Kasumi-1 (cell line): ENCODE measurements at regions not wholly inside any gene's neighbourhood (a gene's known extent, or its start where the extent isn't known, plus 50 kb on each side); places are given as distances from the start of the nearest gene placed in this dataset.
"Not testable (repeated sequence)": the region's sequence is repeated elsewhere in the genome, so short reads cannot be mapped to it uniquely, and the experiment has no call there.

Experiments
- DNase-seq, 2 experiments: peaks; one replicate each; lab custom pipeline; 2025; lab: John Stamatoyannopoulos, UW

DNA sequence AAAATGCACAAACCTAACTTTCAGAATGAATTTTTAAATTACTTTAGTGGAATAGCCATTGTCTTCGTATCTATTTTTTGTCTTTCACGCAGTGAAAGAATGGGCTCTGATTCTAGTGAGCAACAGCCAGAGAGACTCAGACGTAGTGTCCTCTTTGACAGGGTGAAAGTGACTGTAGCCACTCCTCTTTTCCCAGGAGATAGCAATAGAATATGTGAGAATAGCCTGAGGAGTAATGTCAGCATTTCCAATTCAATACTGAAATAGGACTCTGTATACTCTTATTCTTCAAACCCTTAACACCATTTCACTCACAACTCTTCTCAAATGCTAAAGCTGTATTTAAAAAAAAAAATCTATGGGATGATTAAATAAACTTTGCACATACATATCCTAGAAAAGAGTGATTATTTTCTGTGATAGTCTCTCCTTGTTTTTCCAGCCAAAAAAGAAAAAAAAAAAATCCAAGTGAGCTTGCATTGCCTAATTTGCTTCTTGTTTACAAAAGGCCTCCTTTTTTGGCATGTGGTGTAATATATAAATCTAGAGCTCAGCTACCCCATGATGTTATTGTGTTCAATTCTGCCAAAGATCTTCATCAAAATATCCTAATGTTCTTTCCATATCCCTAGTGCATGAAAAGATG lies 626.1 kb upstream of the SLITRK6 start:
- no peak for DNase-seq

DNA sequence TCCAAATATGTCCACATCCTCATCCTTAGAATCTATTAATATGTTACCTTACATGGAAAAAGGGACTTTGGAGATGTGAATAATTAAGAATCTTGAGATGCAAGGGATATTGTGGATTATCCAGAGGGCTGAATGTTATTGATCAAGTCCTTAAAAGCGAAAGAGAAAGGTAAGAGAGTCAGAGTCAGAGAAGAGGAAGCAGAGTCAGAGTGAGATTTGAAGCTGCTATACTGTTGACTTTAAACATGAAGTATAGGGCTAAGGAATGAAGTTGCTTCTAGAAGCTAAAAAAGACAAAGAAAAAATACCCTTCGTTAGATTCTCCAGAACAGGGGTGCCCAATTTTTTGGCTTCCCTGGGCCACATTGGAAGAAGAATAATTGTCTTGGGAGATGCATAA lies 627.2 kb upstream of the SLITRK6 start:
- no peak for DNase-seq

GRCh38 chr13:86429756-86430155 lies 630.5 kb upstream of the SLITRK6 start:
- DNase-seq: no peak

DNA sequence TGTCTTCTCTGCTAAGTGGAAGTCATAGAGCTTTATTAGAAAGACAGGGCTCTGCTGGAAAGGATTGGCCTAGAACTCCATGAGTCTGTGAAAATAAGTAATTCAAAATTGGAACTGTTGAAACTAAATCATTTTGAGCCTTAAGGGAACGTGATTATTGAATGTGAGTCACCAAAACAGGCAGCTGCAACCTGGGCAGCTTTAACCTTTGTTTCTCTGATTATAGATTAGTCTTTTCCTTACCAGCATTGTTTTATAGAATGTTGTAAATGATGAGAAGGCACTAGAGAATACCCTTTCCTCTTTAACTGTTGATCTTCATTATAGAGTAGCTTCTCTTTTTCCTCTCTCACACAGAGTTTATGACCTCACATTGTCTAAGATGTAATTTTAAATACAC lies 638.8 kb upstream of the SLITRK6 start:
- DNase-seq: no peak

DNA sequence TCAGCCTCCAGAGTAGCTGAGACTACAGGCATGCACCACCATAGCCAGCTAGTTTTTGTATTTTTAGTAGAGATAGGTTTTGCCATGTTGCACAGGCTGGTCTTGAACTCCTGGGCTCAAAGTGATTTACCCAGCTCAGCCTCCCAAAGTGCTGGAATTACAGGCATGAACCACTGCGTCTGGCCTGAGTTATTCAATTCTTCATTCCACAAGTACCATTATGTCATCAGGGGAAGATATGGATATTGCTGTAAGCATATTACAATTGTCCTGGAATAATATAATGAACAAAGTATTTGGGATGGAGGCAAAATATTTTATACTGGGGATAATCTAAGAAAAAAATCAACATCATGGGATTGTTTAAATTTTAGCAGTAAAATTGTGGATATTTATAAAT lies 646.0 kb upstream of the SLITRK6 start:
- no peak for DNase-seq

DNA sequence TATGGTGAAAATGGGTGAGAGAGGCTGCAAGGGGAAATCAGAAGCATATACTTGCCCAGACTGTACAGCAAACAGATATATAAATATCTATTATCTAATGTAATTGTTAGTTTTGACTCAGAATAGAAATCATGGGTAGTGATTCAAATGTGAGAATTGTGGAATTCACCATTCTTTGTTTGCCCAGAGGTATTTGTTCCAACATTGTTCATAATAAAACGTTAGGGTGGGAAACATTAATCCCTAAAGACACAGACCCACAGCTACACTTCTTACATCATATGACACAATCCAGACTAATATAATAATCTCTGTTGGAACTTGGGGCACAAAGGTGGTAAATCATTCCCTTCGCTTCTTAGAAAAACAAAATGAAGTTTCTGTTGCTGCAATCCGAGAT lies 646.5 kb upstream of the SLITRK6 start:
- no peak for DNase-seq

DNA sequence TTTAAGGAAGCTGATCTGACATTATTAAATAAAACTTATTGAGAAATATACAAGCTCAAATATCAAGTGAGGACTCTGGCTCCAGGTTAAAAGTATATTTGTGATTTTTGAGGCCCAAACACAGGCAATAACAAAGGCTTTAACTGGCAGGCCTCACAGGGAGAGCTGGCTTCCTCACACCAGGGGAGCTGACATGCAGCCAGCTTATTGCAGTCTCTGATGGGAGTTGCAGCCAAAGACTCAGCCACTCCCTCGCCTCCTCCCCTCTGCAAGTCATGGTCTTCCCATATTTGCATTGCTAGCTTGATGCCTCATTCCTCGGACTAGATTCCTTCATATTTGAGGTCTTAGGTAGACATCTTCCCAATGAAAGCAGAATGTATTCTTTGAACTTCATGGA lies 647.1 kb upstream of the SLITRK6 start:
- DNase-seq: no peak

DNA sequence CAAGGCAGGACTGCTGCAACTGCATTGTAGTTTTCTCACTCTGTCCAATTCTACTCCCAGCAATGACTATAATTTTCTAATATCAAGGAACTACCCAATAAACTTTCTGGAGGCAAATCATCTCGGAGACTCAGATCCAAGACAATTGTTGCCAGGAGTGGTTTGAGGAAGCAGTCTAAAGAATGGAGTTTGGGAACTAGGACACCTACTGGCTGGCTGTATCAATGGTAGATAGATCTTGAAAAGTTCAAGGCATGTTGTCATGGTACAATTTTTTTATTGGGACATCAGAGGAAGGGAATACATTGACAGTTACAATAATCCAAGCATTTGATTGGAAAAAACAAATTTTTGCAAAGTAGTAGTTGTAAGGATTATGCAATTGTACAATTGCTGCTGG lies 648.3 kb upstream of the SLITRK6 start:
- no peak for DNase-seq

- DNase-seq: no peak
Observed at GRCh38 chr13:86462011-86462410, 662.8 kb upstream of the SLITRK6 start.

DNA sequence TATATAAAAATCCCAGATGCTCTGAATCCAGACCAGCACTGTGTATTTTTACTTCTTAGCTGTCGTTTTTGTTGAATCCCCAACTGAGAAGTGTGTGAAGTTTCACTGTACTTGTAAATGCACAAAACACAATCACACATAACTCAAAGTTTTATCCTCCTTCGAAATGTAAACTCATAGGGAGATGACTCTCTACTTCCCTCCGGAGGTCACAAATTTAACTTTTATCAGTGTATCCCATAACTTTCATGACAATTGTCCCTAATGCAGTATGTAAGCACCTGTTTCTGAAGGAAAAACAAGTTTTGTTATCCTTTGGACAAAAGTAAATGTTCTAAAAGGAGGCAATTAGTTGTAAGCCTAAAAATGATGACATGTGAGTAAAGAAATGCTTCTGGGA lies 665.0 kb upstream of the SLITRK6 start:
- peak; percentile 19 to 26 for DNase-seq

DNA sequence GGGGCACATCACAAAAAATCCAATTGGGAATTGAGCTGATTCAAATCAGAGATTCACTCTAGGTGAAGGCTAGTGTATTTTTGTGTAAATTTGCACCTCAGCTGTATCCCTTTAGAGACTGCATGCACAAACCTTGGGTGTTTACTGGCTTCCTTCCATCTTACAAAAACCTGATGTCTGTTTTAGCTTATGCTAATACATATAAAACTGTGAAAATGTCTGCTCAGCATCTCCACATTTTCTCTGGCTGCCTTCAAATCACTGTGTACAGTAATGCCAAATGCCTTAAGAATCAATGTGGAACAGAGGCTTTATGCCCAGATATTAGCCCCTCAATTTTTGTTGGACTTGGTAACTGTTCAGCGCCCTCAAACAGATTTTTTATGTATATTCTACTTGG lies 675.8 kb upstream of the SLITRK6 start:
- DNase-seq: no peak

DNA sequence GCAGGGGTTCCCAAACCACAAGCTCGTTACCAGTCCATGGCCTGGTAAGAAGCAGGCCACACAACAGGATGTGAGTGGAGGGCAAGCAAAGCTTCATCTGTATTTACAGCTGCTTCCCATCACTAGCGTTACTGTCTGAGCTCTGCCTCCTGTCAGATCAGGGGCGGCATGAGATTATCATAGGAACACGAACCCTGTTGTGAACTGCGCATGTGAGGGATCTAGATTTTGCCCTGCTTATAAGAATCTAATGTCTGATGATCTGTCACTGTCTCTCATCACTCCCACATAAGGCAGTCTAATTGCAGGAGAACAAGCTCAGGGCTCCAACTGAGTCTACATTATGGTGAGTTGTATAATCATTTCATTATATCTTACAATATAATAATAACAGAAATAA lies 677.4 kb upstream of the SLITRK6 start:
- no peak for DNase-seq

DNA sequence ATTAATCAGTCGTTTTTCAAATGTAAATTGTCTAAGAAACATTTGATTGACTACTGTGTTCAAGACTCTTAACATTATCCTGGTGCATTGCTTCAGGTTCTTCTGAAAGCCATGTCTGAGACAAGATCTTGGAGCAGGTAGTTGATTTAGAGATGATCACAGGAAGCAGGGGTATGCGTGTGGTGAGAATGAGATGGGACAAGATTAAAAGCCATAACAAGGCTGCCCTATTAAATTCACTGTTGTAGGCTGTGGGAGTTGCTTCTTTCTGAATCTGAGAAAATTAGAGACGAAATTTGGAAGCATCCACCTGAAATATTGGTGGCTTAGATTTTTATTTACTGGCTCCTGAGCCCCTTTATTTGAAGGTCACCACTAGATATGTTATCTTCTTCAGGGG lies 687.4 kb upstream of the SLITRK6 start:
- no peak for DNase-seq

DNA sequence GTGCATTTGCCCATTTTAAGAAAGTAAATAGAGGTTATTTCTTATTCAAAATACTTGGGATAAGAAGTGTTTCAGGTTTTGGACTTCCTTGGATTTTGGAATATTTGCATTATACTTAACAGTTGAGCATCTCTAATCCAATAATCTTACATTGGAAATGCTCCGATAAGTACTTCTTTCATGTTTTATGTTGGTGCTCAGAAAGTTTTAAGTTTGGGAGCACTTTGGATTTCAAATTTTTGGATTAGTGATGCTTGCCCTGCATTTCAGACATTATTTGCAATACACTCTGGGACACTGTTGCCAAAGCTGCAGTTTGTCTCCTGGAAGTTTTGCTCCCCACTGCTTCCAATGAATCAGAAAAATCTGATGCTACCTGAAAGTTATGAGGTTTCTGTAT lies 691.9 kb upstream of the SLITRK6 start:
- no peak for DNase-seq

DNA sequence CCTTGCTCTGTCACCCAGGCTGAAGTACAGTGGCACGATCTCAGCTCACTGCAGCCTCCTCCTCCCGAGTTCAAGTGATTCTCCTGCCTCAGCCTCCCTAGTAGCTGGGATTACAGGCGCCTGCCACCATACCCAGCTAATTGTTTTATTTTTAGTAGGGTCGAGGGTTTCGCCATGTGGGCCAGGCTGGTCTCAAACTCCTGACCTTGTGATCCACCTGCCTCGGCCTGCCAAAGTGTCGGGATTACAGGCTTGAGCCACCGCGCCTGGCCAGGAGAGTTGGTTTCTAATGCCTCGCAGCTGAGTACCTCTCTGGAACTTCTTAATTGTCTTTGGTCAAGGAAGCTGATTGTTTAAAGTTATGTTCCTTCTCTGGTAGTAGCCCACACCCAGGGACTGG lies 702.7 kb upstream of the SLITRK6 start:
- not testable (repeated sequence) for DNase-seq

DNA sequence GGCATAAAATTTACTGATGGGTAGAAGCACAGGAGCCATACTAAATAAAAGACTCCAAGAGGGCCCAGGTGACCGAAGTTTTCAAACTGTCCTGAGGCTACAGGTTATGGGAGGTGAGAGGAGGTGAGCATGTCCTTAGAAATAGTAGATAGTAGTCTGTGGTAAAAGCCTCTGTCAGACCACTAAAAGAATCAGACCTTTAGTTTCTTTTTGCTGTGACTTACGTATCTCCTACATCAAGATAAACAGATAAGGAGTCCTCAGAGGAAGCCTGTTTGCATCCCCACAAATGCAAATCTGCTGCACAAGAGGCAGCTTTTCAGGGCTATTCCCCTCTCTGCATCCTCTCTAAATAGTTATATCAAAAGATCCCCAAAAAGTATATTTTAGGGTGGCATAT lies 711.6 kb upstream of the SLITRK6 start:
- DNase-seq: no peak

DNA sequence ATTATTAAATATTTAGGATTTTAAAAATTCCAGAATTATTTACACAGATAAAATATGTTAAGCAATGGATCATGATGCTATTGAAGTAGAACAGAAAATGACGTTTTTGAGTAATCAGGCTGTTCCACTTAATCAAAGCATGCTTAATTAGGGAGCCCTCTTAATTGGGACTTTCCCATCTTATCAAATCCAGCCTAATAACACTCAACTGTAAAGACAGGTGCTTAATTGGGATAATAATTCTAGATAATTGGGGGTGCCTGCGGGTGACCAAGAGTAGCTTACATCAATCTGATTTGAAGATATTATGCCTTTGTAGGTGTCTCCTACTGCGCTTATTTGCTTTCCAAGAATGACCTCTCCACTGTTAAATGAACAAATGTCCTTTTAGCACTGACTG lies 742.2 kb upstream of the SLITRK6 start:
- no peak for DNase-seq

GRCh38 chr13:86554066-86554465 lies 754.8 kb upstream of the SLITRK6 start:
- peak; percentile 50 to 65 for DNase-seq

GRCh38 chr13:86559901-86560300 lies 760.7 kb upstream of the SLITRK6 start:
- DNase-seq: no peak

DNA sequence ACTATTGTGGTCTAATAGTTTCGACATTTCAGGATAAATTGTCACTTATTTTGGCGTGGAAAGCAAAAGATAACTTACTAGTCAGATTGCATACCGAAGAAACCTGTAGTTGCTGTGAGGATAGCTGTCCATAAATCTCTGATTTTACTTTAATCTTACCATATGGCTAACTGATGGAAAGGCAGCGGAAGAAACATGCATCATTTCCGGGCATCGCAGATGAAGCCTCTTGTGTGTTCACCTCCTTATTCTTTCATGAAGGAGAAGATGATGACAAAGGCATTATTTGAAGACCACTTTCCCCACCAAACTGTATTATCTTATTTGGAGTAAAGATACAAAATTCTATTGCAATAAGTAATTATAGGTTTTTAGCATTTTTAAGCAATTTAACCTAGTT lies 763.6 kb upstream of the SLITRK6 start:
- no peak for DNase-seq

- no peak for DNase-seq
Observed at GRCh38 chr13:86563308-86563707, 764.1 kb upstream of the SLITRK6 start.

GRCh38 chr13:86567119-86567518 lies 767.9 kb upstream of the SLITRK6 start:
- DNase-seq: no peak

DNA sequence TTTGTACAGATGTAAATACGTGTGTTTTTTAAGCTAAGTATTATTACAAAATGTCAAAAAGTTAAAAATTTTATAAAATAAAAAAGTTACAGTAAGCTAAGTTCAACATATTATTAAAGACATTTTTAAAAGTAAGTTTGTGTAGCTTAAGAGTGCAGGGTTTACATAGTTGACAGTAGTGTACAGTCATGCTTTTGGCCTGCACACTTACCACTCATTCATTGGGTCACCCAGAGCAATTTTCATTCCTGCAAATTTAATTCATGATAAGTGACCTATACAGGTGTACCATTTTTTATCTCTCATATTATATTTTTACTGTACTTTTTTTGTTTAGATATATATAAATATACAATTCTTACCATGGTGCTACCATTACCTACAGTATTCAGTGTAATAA lies 769.9 kb upstream of the SLITRK6 start:
- no peak for DNase-seq

DNA sequence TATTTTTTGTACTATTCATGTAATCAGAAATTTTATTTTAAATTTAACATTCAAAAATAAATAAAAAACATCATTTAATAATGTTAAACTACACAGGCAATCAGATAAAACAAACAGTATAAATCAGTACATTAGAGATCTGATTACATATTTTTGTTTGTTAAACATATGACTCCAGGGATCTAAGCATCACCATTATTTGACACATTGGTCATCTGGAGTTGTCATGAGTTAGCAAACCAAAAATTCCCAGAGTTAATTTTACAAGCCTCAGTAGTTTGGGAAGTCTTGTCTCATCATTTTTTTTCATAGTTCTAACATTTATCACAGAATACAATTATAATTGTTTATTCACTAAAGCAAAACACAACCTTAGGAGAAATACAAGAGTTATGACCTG lies 770.8 kb upstream of the SLITRK6 start:
- DNase-seq: no peak

DNA sequence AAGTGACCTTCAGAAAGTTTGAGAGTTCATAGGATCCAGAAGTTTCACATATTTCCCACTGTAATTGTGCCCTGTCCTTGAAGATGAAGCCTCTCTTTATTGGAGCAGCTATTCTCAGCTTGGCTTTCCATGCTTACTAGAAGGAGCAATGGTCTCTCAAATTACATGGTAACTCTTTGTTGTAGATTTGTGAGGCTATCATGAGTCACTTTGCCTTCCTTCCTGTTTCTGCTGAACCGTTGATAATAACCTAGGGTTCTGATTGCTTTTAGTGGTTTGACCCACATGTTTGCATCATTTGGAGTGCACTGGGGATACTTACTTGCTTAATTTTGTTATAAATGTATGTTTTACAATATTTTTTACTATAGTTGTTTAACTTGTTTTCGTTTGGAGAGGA lies 772.9 kb upstream of the SLITRK6 start:
- DNase-seq: peak; percentile 86 to 88
